Esophagus squamous epithelium (tissue), 5 donors: ENCODE measurements at regions not wholly inside any gene's neighbourhood (a gene's known extent, or its start where the extent isn't known, plus 50 kb on each side); places are given as distances from the start of the nearest gene placed in this dataset.

ENCODE experiments used
- DNase-seq: peaks from one replicate; lab custom pipeline; 2025; lab: John Stamatoyannopoulos, UW
- H3K27ac ChIP-seq, 4 donors: fragments of 200-600 bp; sonication (generic); one replicate each; pipeline ENCODE4 v1.5.1; 2016 to 2019; ENCODE audit warnings: mild to moderate bottlenecking in 1 of 4
- H3K27me3 ChIP-seq, 4 donors: fragments of 200-600 bp; sonication (generic); 1 replicate in 3 of 4; 2 replicates in 1 of 4; pipeline versions ENCODE4 v1.5.1 to v1.6.0; 2017 to 2021; ENCODE audit warnings: antibody characterized with exemption in 1 of 4
- H3K36me3 ChIP-seq, 3 donors: fragments of 200-600 bp; sonication (generic); one replicate each; pipeline ENCODE4 v1.5.1; 2016 to 2019
- H3K4me1 ChIP-seq, 3 donors: fragments of 200-600 bp; sonication (generic); one replicate each; pipeline ENCODE4 v1.5.1; 2017 to 2019
- H3K4me3 ChIP-seq, 4 donors: fragments of 200-600 bp; sonication (generic); 1 replicate in 3 of 4; 2 replicates in 1 of 4; pipeline ENCODE4 v1.5.1; 2016 to 2019; ENCODE audit warnings: mild to moderate bottlenecking in 2 of 4, moderate library complexity in 1 of 4
- H3K9me3 ChIP-seq, 3 donors: fragments of 200-600 bp; sonication (generic); one replicate each; pipeline ENCODE4 v1.5.1; 2016 to 2019
- POLR2A ChIP-seq, 4 donors: fragments of 450-650 bp; IDR thresholded peaks; one replicate each; pipeline ENCODE4 v1.6.1; 2017; ENCODE audit warnings: antibody characterized with exemption in 4 of 4, mild to moderate bottlenecking in 4 of 4, moderate library complexity in 3 of 4
- WGBS, 2 donors: methylation state at CpG; one replicate each; pipeline ENCODE4 v1.1.5; 2018; 5-methylcytosine and 5-hydroxymethylcytosine counted together
- intact Hi-C: fragments of 100-400 bp; cut with DNase I; formaldehyde crosslinking; loops from one replicate; pipeline ENCODE4 v1.15.0; 2022
- TF ChIP-seq, protein P1 (sequence below), 6 experiments: fragments of 450-650 bp in 4 of 6; fragments of 200-600 bp in 2 of 6; sonication (generic) in 2 of 6; IDR thresholded peaks; one replicate each; pipeline ENCODE4 v1.5.1; 2016 to 2019; ENCODE audit warnings: antibody characterized with exemption in 6 of 6, mild to moderate bottlenecking in 4 of 6, moderate library complexity in 4 of 6
- donor health status: DM: yes; HTN: yes; CAD: no.

DNA sequence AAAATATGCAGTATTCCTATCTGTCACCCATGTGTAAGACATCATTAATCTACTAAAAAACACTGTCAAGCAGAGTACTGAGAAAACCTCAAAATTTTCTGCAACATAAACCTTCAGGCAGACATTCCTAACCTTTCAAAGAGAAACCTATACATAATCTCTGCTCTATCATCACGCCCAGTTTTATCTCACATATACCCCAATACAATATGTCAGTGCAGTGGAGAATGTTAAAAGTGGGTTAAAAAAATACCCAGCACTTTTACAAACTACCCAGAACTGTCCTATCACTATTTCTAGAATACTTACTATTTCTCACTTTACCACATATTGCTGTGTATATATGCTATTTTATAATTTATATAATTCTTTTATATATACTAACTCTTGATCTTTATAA, 922.0 kb upstream of the SORCS1 start:
- TF ChIP-seq, protein P1, sequence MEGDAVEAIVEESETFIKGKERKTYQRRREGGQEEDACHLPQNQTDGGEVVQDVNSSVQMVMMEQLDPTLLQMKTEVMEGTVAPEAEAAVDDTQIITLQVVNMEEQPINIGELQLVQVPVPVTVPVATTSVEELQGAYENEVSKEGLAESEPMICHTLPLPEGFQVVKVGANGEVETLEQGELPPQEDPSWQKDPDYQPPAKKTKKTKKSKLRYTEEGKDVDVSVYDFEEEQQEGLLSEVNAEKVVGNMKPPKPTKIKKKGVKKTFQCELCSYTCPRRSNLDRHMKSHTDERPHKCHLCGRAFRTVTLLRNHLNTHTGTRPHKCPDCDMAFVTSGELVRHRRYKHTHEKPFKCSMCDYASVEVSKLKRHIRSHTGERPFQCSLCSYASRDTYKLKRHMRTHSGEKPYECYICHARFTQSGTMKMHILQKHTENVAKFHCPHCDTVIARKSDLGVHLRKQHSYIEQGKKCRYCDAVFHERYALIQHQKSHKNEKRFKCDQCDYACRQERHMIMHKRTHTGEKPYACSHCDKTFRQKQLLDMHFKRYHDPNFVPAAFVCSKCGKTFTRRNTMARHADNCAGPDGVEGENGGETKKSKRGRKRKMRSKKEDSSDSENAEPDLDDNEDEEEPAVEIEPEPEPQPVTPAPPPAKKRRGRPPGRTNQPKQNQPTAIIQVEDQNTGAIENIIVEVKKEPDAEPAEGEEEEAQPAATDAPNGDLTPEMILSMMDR (IDR thresholded peaks at IDR 0.05): no peak
- TF ChIP-seq POLR2A (IDR thresholded peaks at IDR 0.05): no peak
- no peak for DNase-seq
- intact Hi-C loops: no loop called here
- H3K27ac ChIP-seq: no peak overlapping the region
- H3K4me1 ChIP-seq: no peaks in the 10 kb centered on the region
- H3K4me3 ChIP-seq: no peak overlapping the region
- no peaks in the 10 kb centered on the region for H3K9me3 ChIP-seq
- 82 to 83% methylated on average over 1 of the region's 1 CpG for WGBS, 2 donors
- no peaks in the 10 kb centered on the region for H3K36me3 ChIP-seq
- no peaks in the 10 kb centered on the region for H3K27me3 ChIP-seq

- DNase-seq: no peak
- Histone ChIP-seq H3K9me3 (no peaks in the 10 kb centered on the region), H3K4me3 (no peak overlapping the region), H3K27me3 (no peaks in the 10 kb centered on the region), H3K36me3 (no peaks in the 10 kb centered on the region), H3K27ac (no peak overlapping the region), H3K4me1 (no peaks in the 10 kb centered on the region)
- intact Hi-C loops: no loop called here
- no peak for TF ChIP-seq POLR2A (IDR thresholded peaks at IDR 0.05)
- TF ChIP-seq, protein P1 (IDR thresholded peaks at IDR 0.05): no peak
- WGBS, 2 donors: 43 to 50% methylated on average over 1 of the region's 1 CpG
Observed at GRCh38 chr10:108082596-108082995, 918.1 kb upstream of the SORCS1 start.

DNA sequence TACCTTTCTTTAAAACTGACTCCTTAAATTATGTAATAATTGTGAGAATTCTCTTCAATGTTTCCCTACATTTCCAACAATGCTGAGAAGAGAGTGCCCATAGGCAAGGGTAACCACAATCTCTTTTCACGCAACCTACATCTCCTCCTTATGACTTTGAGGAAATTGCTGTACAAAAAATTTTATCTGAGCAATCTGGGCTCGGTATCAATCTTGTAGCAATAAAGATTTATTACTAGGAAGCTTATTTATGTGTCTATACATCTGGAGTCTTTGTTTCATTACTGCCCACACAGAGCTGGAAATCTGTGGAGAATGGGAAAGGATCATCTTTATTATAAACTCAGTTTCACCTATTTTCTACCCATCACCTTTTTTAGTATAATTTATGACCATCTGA, 913.8 kb upstream of the SORCS1 start:
- TF ChIP-seq, protein P1 (IDR thresholded peaks at IDR 0.05): no peak
- no peak for TF ChIP-seq POLR2A (IDR thresholded peaks at IDR 0.05)
- H3K27ac ChIP-seq: no peak overlapping the region
- intact Hi-C loops: no loop called here
- WGBS, 2 donors: 45 to 59% methylated on average over 2 of the region's 2 CpGs
- H3K9me3 ChIP-seq: no peaks in the 10 kb centered on the region
- H3K36me3 ChIP-seq: no peaks in the 10 kb centered on the region
- DNase-seq: no peak
- H3K27me3 ChIP-seq: no peaks in the 10 kb centered on the region
- no peak overlapping the region for H3K4me3 ChIP-seq
- no peaks in the 10 kb centered on the region for H3K4me1 ChIP-seq

GRCh38 chr10:108072466-108072865, 908.0 kb upstream of the SORCS1 start:
- no peaks in the 10 kb centered on the region for H3K9me3 ChIP-seq
- TF ChIP-seq POLR2A (IDR thresholded peaks at IDR 0.05): no peak
- TF ChIP-seq, protein P1 (IDR thresholded peaks at IDR 0.05): no peak
- WGBS, 2 donors: 90 to 93% methylated on average over 3 of the region's 3 CpGs
- H3K27me3 ChIP-seq: no peaks in the 10 kb centered on the region
- no peak overlapping the region for H3K4me3 ChIP-seq
- no peak for DNase-seq
- no peaks in the 10 kb centered on the region for H3K4me1 ChIP-seq
- no peaks in the 10 kb centered on the region for H3K36me3 ChIP-seq
- intact Hi-C loops: no loop called here
- no peak overlapping the region for H3K27ac ChIP-seq

- H3K9me3 ChIP-seq: no peaks in the 10 kb centered on the region
- H3K4me3 ChIP-seq: no peak overlapping the region
- H3K4me1 ChIP-seq: no peaks in the 10 kb centered on the region
- intact Hi-C loops: no loop called here
- 48 to 59% methylated on average over 2 of the region's 2 CpGs for WGBS, 2 donors
- H3K27ac ChIP-seq: no peak overlapping the region
- TF ChIP-seq, protein P1 (IDR thresholded peaks at IDR 0.05): no peak
- TF ChIP-seq POLR2A (IDR thresholded peaks at IDR 0.05): no peak
- no peaks in the 10 kb centered on the region for H3K27me3 ChIP-seq
- H3K36me3 ChIP-seq: no peaks in the 10 kb centered on the region
- DNase-seq: no peak
Observed at GRCh38 chr10:108070789-108071188, 906.3 kb upstream of the SORCS1 start.
